DLD1 (cell line): ENCODE measurements at regions not wholly inside any gene's neighbourhood (a gene's known extent, or its start where the extent isn't known, plus 50 kb on each side); places are given as distances from the start of the nearest gene placed in this dataset.

ENCODE experiments used
- in situ Hi-C: cut with HindIII; loops from 2 replicates; pipeline ENCODE4 v1.10.0; 2017; ENCODE audit warnings: low sequenced_read_pairs

DNA sequence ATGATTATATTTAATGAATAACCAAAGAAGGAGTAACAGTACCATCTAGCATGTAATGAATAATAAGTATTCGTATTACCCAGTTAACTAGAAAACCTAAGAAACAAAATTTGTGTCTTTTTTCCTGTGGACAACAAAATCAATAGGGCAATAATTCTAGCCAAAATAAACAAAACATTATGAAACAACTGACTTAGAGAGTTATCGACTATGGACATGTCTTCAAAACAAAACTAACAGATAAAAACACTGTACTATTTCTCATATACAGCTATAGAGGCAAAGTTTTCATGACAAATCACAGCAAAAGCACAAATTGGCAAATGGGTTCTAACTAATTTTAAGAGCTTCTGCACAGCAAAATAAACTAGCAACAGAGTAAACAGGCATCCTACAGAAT lies 224.1 kb downstream of the ALX1 start:
- in situ Hi-C loops: no loop called here

- in situ Hi-C loops: no loop called here
Measured at GRCh38 chr12:85504624-85505023, 224.6 kb downstream of the ALX1 start.

DNA sequence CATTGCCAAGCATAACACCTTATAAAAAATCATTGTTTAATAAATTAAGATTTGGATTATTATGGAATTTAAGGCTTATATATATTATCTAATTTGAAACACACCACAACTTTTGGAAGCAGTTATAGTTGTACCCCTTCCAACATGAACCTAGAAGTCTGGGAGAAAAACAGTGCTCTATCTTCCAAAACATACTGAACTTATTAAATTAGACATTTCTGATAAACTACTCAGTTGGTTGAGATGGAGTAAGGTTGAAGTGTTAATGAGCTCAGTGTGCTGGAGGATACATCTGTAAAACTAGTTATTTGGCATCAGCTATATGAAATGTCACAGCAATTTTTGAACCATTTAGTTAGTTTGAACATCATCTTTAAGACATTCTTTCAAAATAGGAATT lies 227.4 kb downstream of the ALX1 start:
- in situ Hi-C loops: no loop called here

- in situ Hi-C loops: no loop called here
Measured at GRCh38 chr12:85509081-85509856, 229.2 kb downstream of the ALX1 start.

- in situ Hi-C loops: no loop called here
Measured at GRCh38 chr12:85509857-85510256, 229.8 kb downstream of the ALX1 start.

- in situ Hi-C loops: no loop called here
Measured at GRCh38 chr12:85516039-85516438, 236.0 kb downstream of the ALX1 start.

GRCh38 chr12:85516667-85517325 lies 236.8 kb downstream of the ALX1 start:
- in situ Hi-C loops: no loop called here

GRCh38 chr12:85519163-85519562 lies 239.1 kb downstream of the ALX1 start:
- in situ Hi-C loops: no loop called here

DNA sequence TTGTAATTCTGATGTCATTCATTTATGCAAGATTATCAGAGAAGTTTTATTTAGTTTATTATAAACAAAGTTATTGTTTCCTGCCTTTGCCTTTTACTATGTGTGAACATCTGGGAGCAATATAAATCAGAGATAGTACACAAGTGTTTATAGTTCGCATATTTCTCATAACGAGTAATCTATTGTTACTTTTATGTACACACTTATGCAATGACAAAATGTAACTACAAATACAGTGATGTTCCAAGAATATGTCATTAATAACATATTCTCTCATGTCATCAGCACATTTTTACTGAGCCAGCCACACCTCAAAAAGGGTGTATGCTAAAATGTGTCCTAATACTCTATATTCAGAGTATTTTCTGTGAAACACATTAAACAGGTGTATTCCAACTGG lies 243.2 kb downstream of the ALX1 start:
- in situ Hi-C loops: no loop called here

DNA sequence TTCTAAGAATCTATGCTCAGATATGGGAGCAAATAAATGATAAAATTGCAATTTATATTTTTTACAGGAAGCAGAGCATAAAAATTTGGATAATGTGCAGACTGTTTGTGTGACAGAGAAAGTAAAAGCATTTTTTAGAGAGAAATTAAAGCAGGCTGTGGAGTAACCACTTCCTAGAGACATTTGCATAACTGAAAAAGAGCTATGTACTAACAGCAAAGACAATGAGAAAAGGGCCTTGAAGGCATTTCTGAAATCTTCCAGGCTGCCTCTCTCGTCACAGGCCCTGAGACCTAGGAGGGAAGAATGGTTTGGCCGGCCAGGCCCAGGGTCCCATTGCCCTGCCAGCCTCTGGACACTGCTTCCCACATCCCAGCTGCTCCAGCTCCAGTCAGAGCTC lies 247.2 kb downstream of the ALX1 start:
- in situ Hi-C loops: no loop called here

GRCh38 chr12:85529896-85530295 lies 249.9 kb downstream of the ALX1 start:
- in situ Hi-C loops: no loop called here

GRCh38 chr12:85530456-85530855 lies 250.4 kb downstream of the ALX1 start:
- in situ Hi-C loops: no loop called here

GRCh38 chr12:85531341-85531740 lies 251.3 kb downstream of the ALX1 start:
- in situ Hi-C loops: no loop called here

- in situ Hi-C loops: loop anchor here (25.0 kb wide), 1 partner anchor 313 kb away; the partner anchor contains the start of gene NTS
Measured at GRCh38 chr12:85549640-85550039, 269.6 kb downstream of the ALX1 start.

DNA sequence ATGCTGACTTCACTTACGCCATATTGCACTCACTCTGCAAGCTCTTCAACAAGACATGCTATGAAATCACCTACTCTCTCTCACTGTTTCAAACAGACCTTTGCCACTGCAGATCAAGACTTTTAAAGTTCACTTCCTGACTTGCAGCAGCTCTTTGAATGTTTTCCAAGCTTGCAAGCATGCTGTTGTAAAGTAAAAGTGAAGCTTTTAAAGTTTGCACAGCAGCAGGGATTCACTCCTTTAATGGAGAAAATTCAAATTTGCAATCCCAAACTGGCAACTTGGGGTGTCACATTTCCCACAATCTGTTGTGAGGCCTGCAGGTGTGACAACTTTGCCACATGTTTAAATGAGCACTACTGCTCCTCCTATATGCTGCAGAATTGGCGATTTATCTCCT lies 270.9 kb downstream of the ALX1 start:
- in situ Hi-C loops: loop anchor here (25.0 kb wide), 1 partner anchor 311 kb away; the partner anchor contains the start of gene NTS

- in situ Hi-C loops: loop anchor here (25.0 kb wide), 1 partner anchor 310 kb away; the partner anchor contains the start of gene NTS
Measured at GRCh38 chr12:85552461-85552860, 272.4 kb downstream of the ALX1 start.

DNA sequence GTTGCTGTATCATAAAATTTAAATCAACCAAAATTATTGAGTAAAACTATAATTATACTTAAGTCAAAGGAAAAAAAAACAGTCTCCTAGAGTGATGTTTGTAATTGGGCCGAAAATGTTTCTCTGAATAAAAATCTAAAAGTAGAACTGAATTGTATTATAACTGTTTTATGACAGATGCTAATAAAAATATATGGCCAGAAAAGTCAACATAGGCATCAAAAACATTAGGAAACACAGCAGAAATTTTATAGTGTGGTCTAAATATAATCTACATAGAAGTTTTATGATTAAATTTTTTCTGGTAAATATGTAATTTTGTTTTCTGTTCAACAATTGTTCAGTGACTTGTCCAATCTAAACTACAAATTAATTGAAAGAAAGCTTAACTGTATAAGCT lies 277.8 kb downstream of the ALX1 start:
- in situ Hi-C loops: loop anchor here (25.0 kb wide), 1 partner anchor 304 kb away; the partner anchor contains the start of gene NTS

- in situ Hi-C loops: loop anchor here (25.0 kb wide), 1 partner anchor 304 kb away; the partner anchor contains the start of gene NTS
Measured at GRCh38 chr12:85558684-85559083, 277.5 kb downstream of the RASSF9 start.

DNA sequence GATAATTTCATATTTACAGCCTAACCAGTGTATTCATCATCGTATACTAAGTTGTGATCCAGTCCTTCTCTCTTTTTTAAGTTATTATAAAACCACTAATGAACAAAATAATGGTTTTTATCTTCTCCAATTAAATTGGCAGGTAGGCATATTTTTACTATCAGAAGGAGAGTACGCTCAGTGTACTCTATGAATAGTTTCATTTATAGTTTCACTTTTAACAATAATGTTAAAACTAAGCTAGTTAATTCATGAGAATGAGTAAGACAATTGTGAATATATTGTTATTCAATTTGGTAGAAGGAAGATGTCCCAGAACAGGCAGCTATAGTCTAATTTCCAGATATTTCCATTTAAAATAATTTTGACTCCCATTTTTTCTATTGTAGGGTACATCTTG lies 277.1 kb downstream of the RASSF9 start:
- in situ Hi-C loops: loop anchor here (25.0 kb wide), 1 partner anchor 303 kb away; the partner anchor contains the start of gene NTS

GRCh38 chr12:85559536-85559935 lies 276.7 kb downstream of the RASSF9 start:
- in situ Hi-C loops: loop anchor here (25.0 kb wide), 1 partner anchor 303 kb away; the partner anchor contains the start of gene NTS

DNA sequence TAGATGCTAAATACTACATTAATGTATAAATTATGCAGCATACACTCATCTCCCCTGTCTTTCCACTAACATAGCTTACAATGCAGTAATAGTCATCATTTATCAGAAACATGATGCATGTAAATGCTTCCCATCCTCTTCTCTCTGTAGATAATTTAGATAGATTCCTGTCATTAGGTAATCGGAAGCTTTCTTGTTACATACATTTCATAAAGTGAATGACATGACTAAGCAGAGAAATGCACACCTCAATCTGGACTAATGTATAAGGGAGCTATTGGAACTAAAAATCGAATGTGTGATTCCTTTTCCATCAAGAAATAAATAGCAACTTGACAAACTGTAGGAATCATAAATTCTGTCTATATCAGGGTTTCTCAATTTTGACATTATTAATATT lies 273.4 kb downstream of the RASSF9 start:
- in situ Hi-C loops: loop anchor here (25.0 kb wide), 1 partner anchor 300 kb away; the partner anchor contains the start of gene NTS

DNA sequence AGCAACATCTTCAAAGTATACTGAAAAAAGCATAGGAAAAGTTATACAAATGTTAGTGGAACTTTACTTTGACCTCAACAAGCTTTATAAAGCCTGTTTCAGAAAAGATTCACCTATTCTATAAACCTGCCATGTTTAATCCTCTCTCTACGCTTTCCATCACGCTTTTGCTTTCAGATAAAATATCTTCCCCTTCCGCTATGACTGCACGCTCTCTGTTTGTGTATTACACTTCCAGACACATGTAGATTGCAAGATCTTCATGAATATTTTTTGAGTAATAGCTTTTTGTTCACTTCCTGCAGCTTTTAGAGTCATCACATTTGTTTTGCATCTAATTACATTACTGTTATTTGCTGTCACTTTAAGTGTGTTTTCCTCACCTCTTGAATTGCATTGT lies 271.4 kb downstream of the RASSF9 start:
- in situ Hi-C loops: loop anchor here (25.0 kb wide), 1 partner anchor 298 kb away; the partner anchor contains the start of gene NTS
